ENCODE measurements at regions not wholly inside any gene's neighbourhood (a gene's known extent, or its start where the extent isn't known, plus 50 kb on each side); places are given as distances from the start of the nearest gene placed in this dataset.

DNA sequence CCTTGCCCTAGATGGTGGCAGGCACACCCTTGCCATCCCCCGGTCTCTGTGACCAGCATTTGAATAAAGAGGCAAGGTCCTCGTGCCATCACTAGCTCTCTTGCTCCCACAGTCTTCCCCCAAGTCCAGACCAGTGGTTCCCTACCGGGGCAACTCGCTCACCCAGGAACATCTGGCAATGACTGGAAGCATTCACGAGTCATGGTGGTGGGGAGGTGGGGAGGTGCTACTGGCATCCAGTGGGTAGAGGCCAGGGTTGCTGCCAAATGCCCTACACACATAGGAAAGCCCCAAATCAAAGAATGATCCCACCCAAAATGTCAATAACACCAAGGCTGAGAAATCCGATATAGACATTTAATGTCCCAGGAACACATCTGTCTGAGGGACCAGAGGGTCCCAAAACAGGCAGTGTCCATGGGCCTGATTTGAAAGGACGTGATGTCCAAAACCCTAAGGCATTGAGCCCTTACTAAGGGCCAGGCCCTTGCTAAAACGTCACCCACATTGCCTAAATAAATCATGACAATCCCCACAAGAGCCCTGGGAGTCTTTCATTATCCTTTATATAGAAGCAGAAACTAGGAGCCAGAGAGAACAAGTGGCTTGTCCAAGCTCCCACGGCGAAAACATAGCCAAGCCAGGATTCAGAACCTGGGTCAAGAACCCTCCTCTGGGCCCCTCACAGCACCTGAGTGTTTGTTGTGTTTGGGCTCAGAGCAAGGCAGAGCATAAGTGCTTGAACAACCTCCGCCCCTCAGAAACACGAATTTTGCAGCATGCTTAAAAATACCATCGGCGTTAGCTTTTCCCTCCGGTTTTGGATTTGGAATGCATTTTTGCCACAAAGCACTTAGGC is 119.3 kb upstream of the WWC1 start:
- no peak for DNase-seq (ENCODE audit: extremely low read depth, low read depth, low spot score)

GRCh38 chr5:168172760-168173223 is 118.7 kb upstream of the WWC1 start:
- no peak for DNase-seq (ENCODE audit: extremely low read depth, low read depth, low spot score)

- DNase-seq (ENCODE audit: extremely low read depth, low read depth, low spot score), result no peak
These were observed 117.1 kb upstream of the WWC1 start for GRCh38 chr5:168174376-168174775.

GRCh38 chr5:168176251-168176650 is 115.2 kb upstream of the WWC1 start:
- DNase-seq (ENCODE audit: extremely low read depth, low read depth, low spot score), result no peak

GRCh38 chr5:168176941-168177340 is 114.5 kb upstream of the WWC1 start:
- DNase-seq (ENCODE audit: extremely low read depth, low read depth, low spot score), result no peak

DNA sequence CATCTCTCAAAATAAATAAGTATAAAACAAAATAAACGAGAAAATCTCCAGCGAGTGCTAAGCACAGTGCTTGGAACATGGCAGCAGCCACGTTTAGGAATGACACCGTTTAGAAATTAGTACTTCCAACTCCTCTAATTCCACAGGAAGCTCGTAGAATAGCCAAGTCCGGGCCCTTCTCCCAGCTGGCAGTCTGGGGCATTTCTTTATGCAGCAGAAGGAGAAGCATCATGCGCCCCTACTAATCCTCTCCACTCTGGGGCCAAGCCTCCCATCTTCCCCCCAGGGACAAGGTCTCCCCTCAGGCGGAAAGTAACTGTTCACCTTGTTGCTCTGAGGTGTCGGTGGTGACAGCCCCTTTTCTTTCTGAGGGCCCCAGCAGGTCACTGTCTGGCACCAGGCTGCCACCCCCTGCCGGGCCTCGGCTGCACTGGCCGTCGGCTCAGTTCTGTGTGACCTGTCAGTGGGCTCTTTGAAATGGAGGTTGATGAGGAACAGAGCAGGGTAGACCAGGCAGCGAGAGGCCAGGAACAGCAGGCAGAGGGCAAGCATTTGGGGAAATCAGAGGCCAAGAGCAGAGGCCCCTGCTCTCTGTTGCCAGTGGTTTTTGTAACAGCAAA is 113.5 kb upstream of the WWC1 start:
- DNase-seq (ENCODE audit: extremely low read depth, low read depth, low spot score), result no peak

DNA sequence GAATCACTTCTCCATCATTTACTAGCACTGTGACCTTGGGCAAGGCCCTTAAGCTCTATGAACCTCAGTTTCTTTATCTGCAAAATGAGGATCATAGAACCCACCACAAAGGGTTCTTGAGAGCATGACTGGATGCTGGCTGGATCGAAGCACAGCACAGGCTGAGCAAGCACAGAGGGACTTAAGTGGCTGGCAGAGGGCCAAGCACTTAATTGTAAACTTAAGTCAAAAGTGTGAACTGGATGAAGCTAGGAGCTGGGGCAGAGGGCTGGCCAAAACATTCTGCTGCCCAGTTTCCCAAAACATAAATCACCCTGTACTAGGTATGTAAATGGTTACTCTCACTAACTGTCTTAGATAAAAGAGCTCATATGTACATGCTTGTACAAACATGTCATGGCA is 112.3 kb upstream of the WWC1 start:
- DNase-seq (ENCODE audit: extremely low read depth, low read depth, low spot score), result no peak

- no peak for DNase-seq (ENCODE audit: extremely low read depth, low read depth, low spot score)
These were observed 109.2 kb upstream of the WWC1 start for GRCh38 chr5:168182269-168182668.

DNA sequence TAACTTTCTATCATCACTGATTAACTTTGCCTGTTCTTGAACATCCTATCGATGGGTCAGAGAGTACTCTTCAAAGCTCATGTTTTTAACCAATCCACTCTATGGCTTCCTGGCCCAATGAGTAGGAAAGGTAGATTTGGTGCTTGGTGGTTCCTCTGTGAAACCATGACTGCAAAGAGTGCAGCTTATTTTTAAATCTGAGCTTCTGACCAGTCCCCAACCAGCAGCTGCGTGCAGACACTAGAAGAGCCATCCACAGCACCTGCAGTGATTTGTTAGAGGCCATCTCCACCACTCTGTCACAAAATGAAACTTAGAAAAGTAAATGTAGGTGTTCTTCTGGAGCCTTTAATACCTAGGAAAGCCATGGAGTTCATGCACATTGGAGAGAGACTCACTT is 107.3 kb upstream of the WWC1 start:
- DNase-seq (ENCODE audit: extremely low read depth, low read depth, low spot score), result no peak

DNA sequence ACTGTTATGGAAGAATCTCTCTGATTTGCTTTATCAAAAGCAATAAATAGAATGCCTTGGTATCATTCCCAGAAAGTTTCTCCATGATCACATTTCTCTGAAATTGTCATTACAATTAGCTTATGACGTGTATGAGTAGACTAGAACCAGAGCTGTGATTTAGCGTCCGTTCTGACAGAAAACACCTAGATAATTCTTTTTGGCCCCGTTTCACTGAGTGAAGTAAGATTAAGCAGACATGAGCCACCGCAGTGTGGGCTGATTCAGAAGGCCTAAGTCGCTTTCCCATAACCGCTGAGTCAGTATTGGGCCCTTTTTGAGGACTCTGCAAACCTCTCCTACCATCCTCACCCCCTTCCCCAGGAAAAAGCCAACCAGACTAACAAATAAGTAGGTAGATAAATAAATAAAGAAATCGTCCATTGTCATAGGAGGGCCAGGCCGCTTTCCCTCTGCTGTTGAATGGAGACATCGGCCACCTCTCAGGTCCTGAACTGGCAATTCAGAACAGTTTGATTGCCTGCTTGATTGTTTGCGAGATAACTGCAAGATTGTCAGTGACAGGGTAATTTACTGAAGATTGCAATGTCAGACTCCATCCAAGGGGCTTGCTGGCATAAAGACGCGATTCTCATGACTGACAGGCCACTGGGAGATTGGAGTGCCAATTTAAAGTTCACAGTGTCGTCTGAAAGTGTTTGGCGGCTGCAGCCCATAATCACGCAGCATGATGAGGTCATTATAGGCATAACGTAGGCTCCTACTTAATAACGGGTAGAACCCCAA is 105.0 kb upstream of the WWC1 start:
- DNase-seq (ENCODE audit: extremely low read depth, low read depth, low spot score), result no peak

DNA sequence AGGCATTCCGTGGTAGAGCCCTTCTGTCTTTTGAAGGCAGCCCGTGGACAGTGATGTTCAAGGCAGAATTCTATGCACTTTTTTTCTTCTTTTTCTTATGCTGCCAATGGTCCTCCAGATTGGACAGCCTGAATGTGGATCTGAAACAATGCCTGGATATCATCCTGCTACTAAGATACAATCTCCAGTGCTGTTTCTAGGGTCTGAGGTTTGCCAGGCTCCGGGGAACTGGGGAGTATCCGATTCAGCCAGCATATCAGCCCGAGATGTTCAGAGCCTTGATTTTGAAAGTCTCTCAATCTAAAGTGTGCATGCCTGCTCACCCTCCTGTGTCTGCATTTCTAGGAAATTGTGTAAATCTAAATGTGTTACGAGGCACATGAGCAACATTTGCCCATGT is 103.8 kb upstream of the WWC1 start:
- no peak for DNase-seq (ENCODE audit: extremely low read depth, low read depth, low spot score)

DNA sequence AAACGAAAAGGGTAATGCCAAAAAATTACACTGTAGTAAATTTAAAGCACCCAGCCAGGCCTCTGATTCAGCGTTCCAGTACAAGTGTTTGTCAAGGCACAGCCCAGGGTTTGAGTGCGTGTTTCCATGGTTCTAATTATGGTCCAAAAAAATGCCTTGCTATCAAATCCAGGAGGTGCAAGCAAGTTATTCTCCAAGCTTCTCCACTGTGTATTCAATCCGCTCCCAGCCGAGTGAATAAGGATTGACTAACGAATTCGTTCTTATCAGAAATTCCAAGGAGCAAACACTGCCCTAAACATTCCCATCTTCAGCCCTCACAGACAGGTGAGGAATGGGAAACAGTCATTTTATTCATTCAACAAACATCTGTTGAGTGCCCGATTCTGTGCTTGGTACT is 103.3 kb upstream of the WWC1 start:
- no peak for DNase-seq (ENCODE audit: extremely low read depth, low read depth, low spot score)

GRCh38 chr5:168192120-168192519 is 99.3 kb upstream of the WWC1 start:
- DNase-seq (ENCODE audit: extremely low read depth, low read depth, low spot score), result no peak

GRCh38 chr5:168193493-168194250 is 97.8 kb upstream of the WWC1 start:
- DNase-seq (ENCODE audit: extremely low read depth, low read depth, low spot score), result no peak

GRCh38 chr5:168195110-168195509 is 96.3 kb upstream of the WWC1 start:
- no peak for DNase-seq (ENCODE audit: extremely low read depth, low read depth, low spot score)

- no peak for DNase-seq (ENCODE audit: extremely low read depth, low read depth, low spot score)
These were observed 93.1 kb upstream of the WWC1 start for GRCh38 chr5:168198359-168198758.

DNA sequence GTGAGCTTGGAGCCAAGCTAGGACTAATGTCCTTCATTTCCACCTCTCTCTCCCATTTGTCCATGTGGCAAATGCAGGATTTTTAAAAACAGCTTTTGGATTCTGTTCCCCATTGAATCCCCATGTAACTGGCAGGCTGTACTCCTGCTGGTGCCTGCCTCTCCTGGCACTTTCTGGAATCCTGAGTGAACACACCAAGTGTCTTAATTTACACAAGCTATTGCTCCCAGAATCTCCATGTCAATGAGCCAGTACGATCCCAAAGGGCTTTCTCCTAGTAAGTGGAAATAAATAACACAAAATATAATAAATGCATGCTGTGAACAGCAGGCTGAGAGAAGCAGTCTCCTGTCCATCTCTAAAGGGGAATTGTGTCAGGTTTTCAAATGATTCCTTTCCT is 88.4 kb upstream of the WWC1 start:
- no peak for DNase-seq (ENCODE audit: extremely low read depth, low read depth, low spot score)

GRCh38 chr5:168204165-168204564 is 87.3 kb upstream of the WWC1 start:
- DNase-seq (ENCODE audit: extremely low read depth, low read depth, low spot score), result no peak

DNA sequence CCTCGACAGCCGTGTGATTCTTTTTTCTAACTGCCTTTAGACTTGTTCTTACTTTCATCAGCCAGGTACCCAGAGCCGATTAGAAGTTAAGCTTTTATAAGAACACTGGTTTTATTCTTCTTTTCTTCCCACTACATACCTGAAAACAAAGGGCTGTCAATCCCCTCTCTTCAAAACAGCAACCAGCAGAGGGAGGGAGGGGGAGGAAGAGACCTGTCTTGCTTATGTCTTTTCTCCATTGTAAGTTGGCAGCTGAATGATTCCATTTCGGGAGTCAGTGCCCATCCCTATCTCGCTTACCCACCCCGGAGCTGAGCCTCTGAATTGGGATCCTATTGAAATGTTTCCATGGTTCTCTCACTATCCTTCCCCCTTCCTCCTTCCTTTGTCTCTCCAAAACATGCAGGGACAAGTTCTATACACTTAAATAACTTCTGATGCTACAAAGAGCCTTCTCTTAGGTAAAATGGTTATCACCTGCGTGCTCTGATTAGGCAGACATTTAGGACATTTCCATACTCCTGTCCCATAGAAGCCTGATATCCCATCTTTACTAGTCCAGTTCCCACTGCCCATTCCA is 83.9 kb upstream of the WWC1 start:
- DNase-seq (ENCODE audit: extremely low read depth, low read depth, low spot score), result no peak

GRCh38 chr5:168209244-168209995 is 82.0 kb upstream of the WWC1 start:
- no peak for DNase-seq (ENCODE audit: extremely low read depth, low read depth, low spot score)
